Mucosa of descending colon (tissue), 3 donors: ENCODE measurements at regions not wholly inside any gene's neighbourhood (a gene's known extent, or its start where the extent isn't known, plus 50 kb on each side); places are given as distances from the start of the nearest gene placed in this dataset.
A peak's percentile ranks its signal among the peaks of the same experiment; 100 is the strongest.

Experiments used
- ATAC-seq: fragments of 200-7000 bp; cut with Tn5 transposase; one replicate; pipeline ENCODE4 v1.9.1; 2020; ENCODE audit warnings: mild to moderate bottlenecking, moderate library complexity
- DNase-seq, 3 donors: peaks; one replicate each; pipeline ENCODE4 v3.0.0-alpha.2; 2020
- H3K36me3 ChIP-seq: fragments of 200-600 bp; one replicate; pipeline ENCODE4 v1.8.0; 2021; ENCODE audit warnings: low read depth, mild to moderate bottlenecking
- H3K4me1 ChIP-seq: fragments of 200-600 bp; one replicate; pipeline ENCODE4 v1.8.0; 2021; ENCODE audit warnings: low read depth, mild to moderate bottlenecking
- H3K4me3 ChIP-seq: fragments of 200-600 bp; one replicate; pipeline ENCODE4 v1.8.0; 2021; ENCODE audit warnings: mild to moderate bottlenecking
- H3K9me3 ChIP-seq: fragments of 200-600 bp; one replicate; pipeline ENCODE4 v1.8.0; 2021; ENCODE audit warnings: mild to moderate bottlenecking
- intact Hi-C, 2 donors: fragments of 100-400 bp; cut with DNase I in 1 of 2; cut with micrococcal nuclease in 1 of 2; formaldehyde crosslinking; loops; one replicate each; pipeline versions ENCODE4 v1.11.0 to v1.11.1; 2022; cut with DNase I, micrococcal nuclease
- TF ChIP-seq, protein P1 (sequence below): fragments of 200-600 bp; IDR thresholded peaks from one replicate; pipeline ENCODE4 v1.8.0; 2022; ENCODE audit warnings: antibody characterized with exemption, mild to moderate bottlenecking
- donor health status: DM: no; HTN: no; CAD: no; lungs with moderate emphysema.
- donor health status: DM: no; HTN: no; CAD: no.
- donor health status: DM: no; HTN: yes; CAD: no.

DNA sequence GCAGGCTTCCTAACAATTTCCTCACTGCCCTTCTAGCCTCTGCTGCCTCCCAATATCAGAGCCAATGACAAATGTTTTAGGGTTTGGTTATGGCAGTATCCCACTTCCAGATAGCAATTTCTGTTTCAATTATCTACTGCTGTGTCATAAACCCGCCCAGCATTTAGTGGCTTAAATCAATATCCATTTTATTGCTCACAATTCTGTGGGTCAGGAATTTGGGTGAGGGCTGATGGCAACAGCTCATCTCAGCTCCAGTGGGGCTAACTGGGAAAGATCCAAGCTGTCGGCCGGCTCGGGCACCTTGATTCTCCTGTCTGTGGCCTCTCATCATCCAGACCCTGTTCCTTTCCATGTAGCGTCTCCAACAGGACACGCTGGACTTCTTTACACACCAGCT lies 85.3 kb upstream of the GOLGA8J start:
- Histone ChIP-seq H3K4me1 (peaks cover 6% of the 10 kb centered on the region), H3K9me3 (no peaks in the 10 kb centered on the region), H3K4me3 (no peak overlapping the region), H3K36me3 (no peaks in the 10 kb centered on the region)
- TF ChIP-seq, protein P1, sequence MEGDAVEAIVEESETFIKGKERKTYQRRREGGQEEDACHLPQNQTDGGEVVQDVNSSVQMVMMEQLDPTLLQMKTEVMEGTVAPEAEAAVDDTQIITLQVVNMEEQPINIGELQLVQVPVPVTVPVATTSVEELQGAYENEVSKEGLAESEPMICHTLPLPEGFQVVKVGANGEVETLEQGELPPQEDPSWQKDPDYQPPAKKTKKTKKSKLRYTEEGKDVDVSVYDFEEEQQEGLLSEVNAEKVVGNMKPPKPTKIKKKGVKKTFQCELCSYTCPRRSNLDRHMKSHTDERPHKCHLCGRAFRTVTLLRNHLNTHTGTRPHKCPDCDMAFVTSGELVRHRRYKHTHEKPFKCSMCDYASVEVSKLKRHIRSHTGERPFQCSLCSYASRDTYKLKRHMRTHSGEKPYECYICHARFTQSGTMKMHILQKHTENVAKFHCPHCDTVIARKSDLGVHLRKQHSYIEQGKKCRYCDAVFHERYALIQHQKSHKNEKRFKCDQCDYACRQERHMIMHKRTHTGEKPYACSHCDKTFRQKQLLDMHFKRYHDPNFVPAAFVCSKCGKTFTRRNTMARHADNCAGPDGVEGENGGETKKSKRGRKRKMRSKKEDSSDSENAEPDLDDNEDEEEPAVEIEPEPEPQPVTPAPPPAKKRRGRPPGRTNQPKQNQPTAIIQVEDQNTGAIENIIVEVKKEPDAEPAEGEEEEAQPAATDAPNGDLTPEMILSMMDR: no peak
- ATAC-seq: peak; percentile 55
- intact Hi-C loops: no loop called here
- DNase-seq: peak in 2 of 3 donors; percentile 10 to 30

DNA sequence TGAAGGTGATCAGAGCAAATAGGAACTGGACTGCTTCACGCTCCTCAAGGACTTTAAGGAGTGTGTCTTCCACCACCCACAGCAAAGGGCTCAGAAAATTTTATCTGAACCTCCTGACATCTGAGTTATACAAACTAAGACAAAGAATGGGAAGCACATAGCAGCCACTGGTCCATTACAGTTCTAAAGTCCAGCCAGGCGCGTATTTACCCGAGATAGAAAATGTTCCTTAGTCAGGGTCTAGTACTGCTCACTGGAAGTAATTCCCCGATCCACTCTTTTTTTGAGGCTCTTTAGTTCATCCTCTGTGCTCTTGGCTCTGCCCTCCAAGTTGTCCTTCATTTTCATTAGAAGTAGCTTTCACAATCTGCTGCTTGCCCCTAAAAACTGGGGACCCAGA lies 88.5 kb upstream of the GOLGA8J start:
- DNase-seq (no peak), ATAC-seq (no peak)
- peaks cover 6% of the 10 kb centered on the region for H3K4me1 ChIP-seq
- intact Hi-C loops: no loop called here
- no peaks in the 10 kb centered on the region for H3K36me3 ChIP-seq
- H3K9me3 ChIP-seq: no peaks in the 10 kb centered on the region
- H3K4me3 ChIP-seq: no peak overlapping the region
- TF ChIP-seq, protein P1: no peak

DNA sequence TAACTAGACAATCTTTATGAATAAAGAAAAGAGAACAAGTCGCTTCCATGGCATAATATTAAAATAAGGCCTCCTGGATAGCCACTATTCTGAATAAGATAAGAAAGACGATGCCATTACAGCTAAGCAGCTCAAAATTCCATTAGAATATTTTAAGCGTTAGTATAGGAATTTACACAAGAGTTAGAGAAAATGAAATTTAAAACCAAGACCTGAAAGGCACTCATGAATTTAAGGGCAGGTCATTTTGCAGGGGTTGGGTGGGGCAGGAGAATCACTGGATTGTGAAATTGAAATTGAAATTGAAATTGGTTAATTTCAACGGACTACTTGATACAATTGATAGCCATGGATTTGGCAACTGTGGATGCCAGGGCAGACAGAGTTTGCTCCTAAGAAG lies 91.8 kb upstream of the GOLGA8J start:
- intact Hi-C loops: no loop called here
- no peaks in the 10 kb centered on the region for H3K4me1 ChIP-seq
- H3K36me3 ChIP-seq: no peaks in the 10 kb centered on the region
- TF ChIP-seq, protein P1: no peak
- DNase-seq (no peak), ATAC-seq (no peak)
- no peaks in the 10 kb centered on the region for H3K9me3 ChIP-seq
- H3K4me3 ChIP-seq: no peak overlapping the region

DNA sequence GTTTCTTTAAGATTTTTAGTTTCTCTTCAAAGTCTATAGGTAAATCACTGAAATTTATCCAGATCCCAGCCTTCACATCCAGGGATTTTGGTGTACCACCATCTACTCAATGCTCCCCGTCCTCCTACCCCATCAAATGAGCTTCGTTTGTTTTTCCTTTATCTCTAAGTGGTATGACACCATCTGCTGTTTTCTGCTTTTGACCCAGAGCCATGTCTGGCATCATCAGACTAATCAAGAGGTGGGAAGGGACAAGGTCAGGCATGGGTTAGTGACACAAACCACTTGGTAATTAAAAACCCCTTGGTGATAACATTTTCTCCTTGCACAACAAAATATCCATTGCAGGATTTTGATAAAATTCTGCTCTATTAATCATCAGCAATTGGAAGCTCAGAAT lies 92.7 kb upstream of the GOLGA8J start:
- H3K36me3 ChIP-seq: no peaks in the 10 kb centered on the region
- intact Hi-C loops: no loop called here
- DNase-seq (no peak), ATAC-seq (no peak)
- H3K9me3 ChIP-seq: no peaks in the 10 kb centered on the region
- H3K4me3 ChIP-seq: no peak overlapping the region
- TF ChIP-seq, protein P1: no peak
- H3K4me1 ChIP-seq: no peaks in the 10 kb centered on the region

DNA sequence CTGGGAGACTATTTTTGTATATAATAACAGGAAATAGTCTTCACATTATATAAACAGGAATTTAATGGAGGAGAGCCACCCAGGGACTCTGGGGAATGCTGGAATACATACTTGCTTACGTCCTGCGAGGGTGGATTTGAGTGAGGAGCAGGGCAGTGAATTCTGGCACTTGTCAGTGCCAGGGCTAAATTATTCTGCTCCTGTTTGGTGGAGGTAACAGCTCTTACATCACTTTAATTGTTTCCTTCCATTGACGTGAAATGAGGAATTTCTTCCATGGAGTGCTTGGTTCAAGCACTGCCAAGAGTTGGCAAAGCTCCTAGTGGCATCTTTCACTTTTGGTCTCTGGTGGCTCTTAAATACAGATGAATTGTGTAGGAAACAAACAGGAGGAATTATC lies 94.1 kb upstream of the GOLGA8J start:
- DNase-seq: no peak
- intact Hi-C loops: no loop called here
- ATAC-seq: no peak
- Histone ChIP-seq H3K4me1 (no peaks in the 10 kb centered on the region), H3K9me3 (no peaks in the 10 kb centered on the region), H3K4me3 (no peak overlapping the region), H3K36me3 (no peaks in the 10 kb centered on the region)
- TF ChIP-seq, protein P1: no peak

DNA sequence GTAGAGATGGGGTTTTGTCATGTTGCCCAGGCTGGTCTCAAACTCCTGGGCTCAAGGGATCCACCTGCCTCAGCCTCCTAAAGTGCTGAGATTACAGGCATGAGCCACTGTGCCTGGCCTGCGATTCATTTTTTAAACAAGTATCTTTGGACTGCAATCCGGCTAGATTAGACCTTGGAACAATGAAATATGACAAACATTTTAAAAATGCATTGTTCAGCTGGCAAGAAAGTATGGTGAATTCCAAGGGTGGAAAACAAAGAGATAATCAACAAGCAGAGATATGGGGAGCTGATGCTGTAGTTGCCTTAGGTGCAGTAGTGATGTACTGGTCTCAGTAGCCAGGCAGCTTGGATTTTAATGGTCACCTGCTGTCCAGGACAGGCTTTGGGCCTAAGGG lies 95.8 kb upstream of the GOLGA8J start:
- Histone ChIP-seq H3K4me1 (no peaks in the 10 kb centered on the region), H3K9me3 (no peaks in the 10 kb centered on the region), H3K4me3 (no peak overlapping the region), H3K36me3 (no peaks in the 10 kb centered on the region)
- DNase-seq (no peak), ATAC-seq (no peak)
- intact Hi-C loops: no loop called here
- TF ChIP-seq, protein P1: no peak
